GM23248 (cell line): ENCODE measurements at regions not wholly inside any gene's neighbourhood (a gene's known extent, or its start where the extent isn't known, plus 50 kb on each side); places are given as distances from the start of the nearest gene placed in this dataset.

Experiments used
- EZH2 ChIP-seq: fragments of 200-600 bp; sonication (generic); IDR thresholded peaks from 2 replicates; pipeline ENCODE4 v1.6.1; 2018; ENCODE audit warnings: antibody characterized with exemption, mild to moderate bottlenecking; ENCODE audit not compliant: insufficient read depth, poor library complexity, severe bottlenecking
- EZH2phosphoT487 ChIP-seq: fragments of 200-600 bp; sonication (generic); IDR thresholded peaks from 2 replicates; pipeline ENCODE4 v1.6.1; 2018; ENCODE audit warnings: antibody characterized with exemption, moderate library complexity, mild to moderate bottlenecking, low read depth; ENCODE audit not compliant: insufficient read depth

DNA sequence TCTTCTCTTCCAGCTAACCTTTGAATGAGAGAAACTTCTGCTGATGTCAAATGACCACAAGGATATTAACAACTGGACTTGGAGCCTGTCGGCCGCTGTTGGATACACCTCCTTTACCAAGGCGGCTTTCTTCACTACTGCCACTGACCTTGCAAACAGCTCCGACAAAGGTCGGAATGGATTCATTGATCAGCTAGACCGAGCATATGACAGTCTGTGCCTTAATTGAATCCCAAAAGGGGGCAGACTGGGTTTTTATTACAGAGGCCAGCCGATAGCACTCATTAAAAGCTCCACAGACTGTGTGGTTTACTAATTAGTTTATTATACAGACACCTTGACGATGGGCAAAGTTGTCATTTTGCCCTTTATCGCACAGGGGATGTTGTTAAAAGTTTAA is 394.5 kb downstream of the RERGL start:
- TF ChIP-seq EZH2phosphoT487 = no peak
- TF ChIP-seq EZH2 = no peak
